WI38 (cell line): ENCODE measurements at regions not wholly inside any gene's neighbourhood (a gene's known extent, or its start where the extent isn't known, plus 50 kb on each side); places are given as distances from the start of the nearest gene placed in this dataset.

Source experiments
- H3K4me3 ChIP-seq: 2 replicates; pipeline ENCODE4 v1.5.1; 2011; ENCODE audit warnings: low read depth, mild to moderate bottlenecking, control low read depth, low read length
- CTCF ChIP-seq: IDR thresholded peaks from 2 replicates; pipeline ENCODE4 v1.5.1; 2012; ENCODE audit warnings: low read depth, mild to moderate bottlenecking, control low read depth, low read length

- H3K4me3 ChIP-seq: no peak overlapping the region
- no peak for TF ChIP-seq CTCF
Measured at GRCh38 chr11:34564406-34564805, 50.8 kb upstream of the ELF5 start.

- no peak for TF ChIP-seq CTCF
Measured at GRCh38 chr11:34564807-34565241, 51.2 kb upstream of the ELF5 start.

GRCh38 chr11:34565417-34566207, 52.0 kb upstream of the ELF5 start:
- no peak overlapping the region for H3K4me3 ChIP-seq
- TF ChIP-seq CTCF: peak; percentile 35

More at GRCh38 chr11:34564807-34565241, 51.2 kb upstream of the ELF5 start:
- no peak overlapping the region for H3K4me3 ChIP-seq

- TF ChIP-seq CTCF: no peak
- no peak overlapping the region for H3K4me3 ChIP-seq
Measured at GRCh38 chr11:34566208-34566551, 52.6 kb upstream of the ELF5 start.

- TF ChIP-seq CTCF: no peak
- no peak overlapping the region for H3K4me3 ChIP-seq
Measured at GRCh38 chr11:34566736-34567135, 53.1 kb upstream of the ELF5 start.

- H3K4me3 ChIP-seq: no peak overlapping the region
- no peak for TF ChIP-seq CTCF
Measured at GRCh38 chr11:34567733-34568132, 53.2 kb upstream of the EHF start.

GRCh38 chr11:34570584-34570983, 50.3 kb upstream of the EHF start:
- no peak for TF ChIP-seq CTCF
- no peak overlapping the region for H3K4me3 ChIP-seq
